NCI-H1417 (cell line): ENCODE measurements at regions not wholly inside any gene's neighbourhood (a gene's known extent, or its start where the extent isn't known, plus 50 kb on each side); places are given as distances from the start of the nearest gene placed in this dataset.

ENCODE experiments used
- DNase-seq, 3 experiments: peaks; one replicate each; lab custom pipeline; 2025; lab: John Stamatoyannopoulos, UW

- no peak for DNase-seq
Observed at GRCh38 chr7:120164-120991, 72.0 kb upstream of the FAM20C start.

- DNase-seq, result no peak
Observed at GRCh38 chr7:121002-121785, 71.2 kb upstream of the FAM20C start.

GRCh38 chr7:123237-123636 is 69.1 kb upstream of the FAM20C start:
- no peak for DNase-seq

GRCh38 chr7:124130-124949 is 68.0 kb upstream of the FAM20C start:
- DNase-seq, result no peak

- no peak for DNase-seq
Observed at GRCh38 chr7:125061-125475, 67.3 kb upstream of the FAM20C start.

GRCh38 chr7:125661-126060 is 66.7 kb upstream of the FAM20C start:
- DNase-seq, result peak in 1 of 3 experiments; percentile 18

GRCh38 chr7:126368-126767 is 66.0 kb upstream of the FAM20C start:
- no peak for DNase-seq

GRCh38 chr7:127064-127598 is 65.2 kb upstream of the FAM20C start:
- no peak for DNase-seq

- no peak for DNase-seq
Observed at GRCh38 chr7:128171-129080, 63.9 kb upstream of the FAM20C start.

- peak in 1 of 3 experiments; percentile 24 for DNase-seq
Observed at GRCh38 chr7:129366-130221, 62.8 kb upstream of the FAM20C start.

GRCh38 chr7:130222-130572 is 62.2 kb upstream of the FAM20C start:
- DNase-seq, result no peak

- peak in 2 of 3 experiments; percentile 47 to 66 for DNase-seq
Observed at GRCh38 chr7:130875-131780, 61.2 kb upstream of the FAM20C start.

- DNase-seq, result no peak
Observed at GRCh38 chr7:131781-132482, 60.4 kb upstream of the FAM20C start.

- no peak for DNase-seq
Observed at GRCh38 chr7:132899-133298, 59.5 kb upstream of the FAM20C start.

GRCh38 chr7:133470-133869 is 58.9 kb upstream of the FAM20C start:
- DNase-seq, result no peak

GRCh38 chr7:134029-134428 is 58.3 kb upstream of the FAM20C start:
- no peak for DNase-seq

- DNase-seq, result no peak
Observed at GRCh38 chr7:134561-135256, 57.7 kb upstream of the FAM20C start.

- no peak for DNase-seq
Observed at GRCh38 chr7:135257-135653, 57.1 kb upstream of the FAM20C start.
